ENCODE measurements at regions not wholly inside any gene's neighbourhood (a gene's known extent, or its start where the extent isn't known, plus 50 kb on each side); places are given as distances from the start of the nearest gene placed in this dataset.

DNA sequence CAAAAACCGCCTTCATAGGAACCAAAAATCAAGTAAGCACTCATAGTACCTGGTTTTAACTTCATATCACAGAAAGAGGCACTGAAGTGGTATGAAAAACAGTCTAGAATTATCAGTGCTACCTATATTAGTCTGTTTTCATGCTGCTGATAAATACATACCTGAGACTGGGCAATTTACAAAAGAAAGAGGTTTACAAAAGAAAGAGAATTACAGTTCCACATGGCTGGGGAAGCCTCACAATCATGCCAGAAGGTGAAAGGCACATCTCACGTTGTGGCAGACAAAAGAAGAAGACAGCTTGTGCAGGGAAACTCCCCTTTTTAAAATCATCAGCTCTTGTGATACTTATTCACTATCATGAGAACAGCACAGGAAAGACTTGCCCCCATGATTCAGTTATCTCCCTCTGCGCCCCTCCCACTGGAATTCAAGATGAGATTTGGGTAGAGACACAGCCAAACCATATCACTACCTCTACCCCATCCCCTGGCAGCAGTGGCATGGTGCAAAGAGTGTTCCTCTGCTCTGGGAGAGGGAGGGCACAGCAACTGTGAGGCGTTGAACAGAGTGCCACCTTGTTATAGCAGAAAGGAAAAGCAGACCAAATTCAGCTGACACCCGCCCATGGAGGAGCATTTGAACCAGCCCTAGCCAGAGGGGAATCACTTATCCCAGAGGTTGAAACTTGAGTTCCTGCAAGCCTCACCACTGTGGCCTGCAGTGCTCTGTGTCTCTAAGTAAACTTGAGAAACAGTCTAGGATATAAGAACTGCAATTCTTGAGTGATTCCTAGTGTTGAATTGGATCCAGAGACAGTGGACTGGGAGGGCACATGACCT, 61.9 kb upstream of the PTPRZ1 start:
- no peak for DNase-seq

DNA sequence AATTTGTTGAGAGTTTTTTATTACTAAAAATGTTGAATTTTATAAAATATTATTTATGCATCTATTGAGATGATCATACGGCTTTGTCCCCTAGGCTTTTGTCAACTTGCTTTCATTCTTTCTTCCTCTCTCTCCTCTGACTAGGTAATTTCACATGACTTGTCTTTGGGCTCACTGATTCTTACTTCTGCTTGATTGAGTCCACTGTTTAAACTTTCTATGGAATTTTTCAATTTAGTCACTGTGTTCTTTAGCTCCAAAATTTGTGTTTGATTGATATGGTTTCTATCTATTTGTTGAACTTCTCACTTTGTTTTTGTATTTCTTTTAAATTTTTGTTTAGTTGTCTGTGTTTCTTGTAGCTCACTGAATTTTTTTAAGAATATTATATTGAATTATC, 65.9 kb upstream of the PTPRZ1 start:
- no peak for DNase-seq

DNA sequence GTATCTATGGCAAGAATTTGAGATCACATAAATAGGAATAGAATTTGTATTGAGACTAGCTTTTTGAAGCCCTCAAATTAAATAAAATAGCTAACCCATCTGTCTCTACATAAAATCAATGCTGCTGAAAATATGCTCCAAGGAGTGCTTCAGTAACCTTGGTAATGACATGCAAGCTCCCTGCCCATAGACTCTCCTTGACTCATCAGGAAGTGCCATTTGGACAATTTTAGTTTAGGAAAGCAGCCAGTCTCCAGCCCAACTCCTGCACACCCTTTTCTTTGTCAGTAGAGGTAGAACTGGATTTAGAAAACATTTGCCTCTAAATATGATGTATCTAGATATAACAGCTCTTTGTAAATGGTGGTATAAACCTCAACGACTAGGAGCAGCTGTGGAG, 69.9 kb upstream of the PTPRZ1 start:
- DNase-seq, result no peak

DNA sequence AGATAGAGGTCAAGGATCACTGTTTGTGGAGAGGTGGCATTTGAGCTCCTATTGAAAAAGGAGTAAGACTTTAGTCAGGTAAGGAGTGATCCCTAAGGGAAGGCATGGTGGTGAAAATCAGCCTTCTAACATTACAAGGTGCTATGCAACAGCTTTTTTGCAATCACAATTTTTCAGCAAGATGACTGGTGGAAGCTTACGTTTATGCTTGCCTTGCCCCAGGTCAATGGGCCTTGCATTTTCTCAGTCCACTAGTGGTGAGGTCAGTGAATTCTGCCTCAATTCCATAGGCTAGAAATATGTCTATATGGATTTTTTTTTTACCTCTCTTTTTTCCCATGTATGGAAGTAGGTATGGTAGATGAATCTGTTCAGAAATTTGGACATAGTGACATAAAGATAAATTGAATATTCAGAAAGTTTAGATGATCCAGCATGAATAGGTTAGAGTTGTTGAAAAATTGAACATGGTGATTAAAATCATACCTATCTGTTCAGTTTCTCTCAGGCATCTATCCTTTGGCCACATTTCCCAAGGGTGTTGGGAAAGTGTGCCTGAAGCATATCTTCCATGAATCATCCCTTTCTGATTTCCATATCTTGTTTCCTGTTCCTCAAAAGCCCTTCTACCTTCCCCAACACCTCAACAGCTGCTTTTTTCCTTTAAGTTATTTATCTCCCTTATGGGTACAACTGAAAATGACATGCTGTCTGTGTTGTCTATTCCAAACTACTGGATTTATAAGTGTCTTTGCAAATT, 71.9 kb upstream of the PTPRZ1 start:
- DNase-seq, result no peak

DNA sequence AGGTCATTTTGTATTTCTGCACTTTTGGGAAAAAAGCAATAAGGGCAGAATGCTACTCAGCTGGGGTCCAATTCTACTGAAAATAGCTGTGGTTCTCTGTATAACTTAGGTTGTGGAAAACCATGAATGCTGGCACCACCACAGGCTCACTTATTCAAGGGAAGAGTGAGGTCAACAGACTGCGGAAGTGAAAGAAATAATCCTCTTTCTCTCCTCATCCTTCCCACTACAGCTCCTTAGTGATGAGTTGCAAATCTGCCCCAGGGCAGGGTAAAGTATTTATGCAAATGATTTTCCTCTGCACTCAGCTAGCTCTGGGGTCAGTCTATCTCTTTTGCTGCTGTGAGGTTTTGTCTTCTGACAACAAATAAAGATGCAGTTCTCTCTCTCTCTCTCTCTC, 74.1 kb upstream of the PTPRZ1 start:
- DNase-seq, result no peak

DNA sequence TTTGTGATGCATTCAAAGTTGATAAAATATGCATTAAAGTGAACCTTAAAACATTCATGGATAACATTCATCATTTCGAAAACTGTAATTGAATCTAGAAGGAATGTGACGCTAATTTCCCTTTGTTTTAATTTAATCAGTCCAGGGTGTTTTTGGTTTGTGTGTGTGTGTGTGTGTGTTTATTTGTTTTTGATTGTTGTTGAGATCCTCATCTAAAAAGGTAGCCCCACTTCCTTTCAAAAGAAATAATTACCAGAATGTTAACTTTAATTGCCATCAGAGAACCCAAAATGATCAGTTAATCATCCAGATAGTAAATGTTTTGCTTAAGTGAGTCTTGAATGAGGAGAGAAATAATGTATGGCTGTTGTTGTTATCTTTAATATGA, 74.5 kb upstream of the PTPRZ1 start:
- DNase-seq, result no peak

DNA sequence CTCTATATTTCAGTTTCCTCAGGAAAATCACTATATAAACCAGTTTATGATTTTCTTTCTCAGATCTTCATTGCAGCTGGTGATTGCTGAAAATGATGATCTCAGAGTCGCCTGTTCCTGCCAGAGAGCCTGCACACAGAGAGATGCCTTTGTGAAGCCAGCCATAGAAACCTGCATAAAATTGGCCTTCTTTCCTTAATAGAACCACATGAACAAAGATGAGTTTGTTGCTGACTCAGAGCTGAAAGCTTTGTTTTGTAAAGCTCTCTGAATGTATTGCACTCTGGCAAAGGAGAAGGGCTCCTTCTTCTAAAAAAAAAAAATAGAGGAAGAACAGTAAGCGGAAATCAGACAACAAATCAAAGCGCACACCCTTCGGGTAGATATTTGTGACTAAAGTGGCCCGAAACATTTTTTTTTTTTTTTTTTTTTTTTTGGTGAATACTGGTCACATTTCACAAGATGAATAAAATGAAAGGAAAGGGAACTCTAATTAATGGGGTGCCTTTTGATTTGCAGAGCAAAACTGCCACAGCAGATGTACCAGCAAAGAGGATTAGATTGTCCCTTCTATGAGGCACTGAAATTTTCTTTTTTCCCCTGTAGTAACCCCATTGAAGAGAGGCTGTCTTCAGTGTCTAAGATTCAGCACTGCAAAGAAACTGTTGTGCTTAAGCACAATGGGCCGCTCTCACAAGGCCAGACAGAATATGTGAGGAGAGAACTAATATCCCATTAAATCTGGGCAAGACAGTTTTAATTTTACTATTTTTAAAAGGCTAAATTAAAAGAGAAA, 75.1 kb upstream of the PTPRZ1 start:
- no peak for DNase-seq

DNA sequence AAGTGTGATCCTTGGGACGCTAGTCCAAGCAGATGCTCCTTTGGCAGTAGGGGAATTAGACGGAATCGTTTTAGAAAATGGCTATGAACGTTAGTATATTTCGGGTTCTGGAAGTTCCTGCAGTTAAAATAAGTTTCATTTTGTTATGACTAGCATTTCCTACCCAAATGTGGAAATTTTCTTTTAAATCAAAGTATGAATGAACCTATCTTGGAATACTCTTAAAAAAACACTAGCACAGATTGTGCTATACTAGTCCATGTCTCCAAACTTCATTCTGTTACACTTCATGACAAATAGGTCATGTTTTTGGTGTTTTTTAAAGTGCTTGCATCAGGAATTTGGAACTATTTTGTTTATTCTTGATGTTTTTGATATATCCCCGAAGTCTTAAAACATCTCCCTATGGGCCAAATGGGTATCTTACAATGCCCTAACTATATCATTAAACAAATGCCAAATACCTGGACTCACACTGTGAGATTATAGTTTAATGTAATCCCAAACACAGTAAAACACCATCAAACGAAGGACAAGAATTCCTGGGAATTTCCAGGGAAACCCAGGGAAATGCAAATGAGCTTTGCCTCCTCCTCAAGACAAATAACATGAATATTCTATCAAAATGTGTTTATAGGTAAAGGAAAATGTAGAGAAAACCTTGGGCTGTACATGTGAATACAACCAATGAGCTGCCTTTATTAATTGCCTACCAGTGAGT, 75.9 kb upstream of the PTPRZ1 start:
- DNase-seq, result no peak

DNA sequence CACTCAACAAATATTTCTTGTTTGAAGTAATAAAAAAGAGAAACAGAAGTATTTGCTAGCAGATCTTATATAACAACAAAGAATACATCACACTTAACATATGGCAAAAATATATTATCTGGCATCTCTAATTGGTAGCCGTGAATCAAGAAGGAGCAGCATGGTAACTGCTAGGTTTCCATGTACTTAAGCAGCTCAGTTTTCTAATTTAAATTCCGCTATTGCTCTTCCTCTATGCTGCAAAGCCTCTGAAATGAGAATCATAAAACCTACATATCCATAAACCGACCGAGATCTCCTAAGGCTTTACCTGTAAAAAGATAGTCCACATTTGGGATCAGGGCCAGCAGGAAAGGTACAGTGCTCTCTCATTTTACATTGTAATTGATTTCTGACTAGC, 76.6 kb upstream of the PTPRZ1 start:
- DNase-seq, result no peak

DNA sequence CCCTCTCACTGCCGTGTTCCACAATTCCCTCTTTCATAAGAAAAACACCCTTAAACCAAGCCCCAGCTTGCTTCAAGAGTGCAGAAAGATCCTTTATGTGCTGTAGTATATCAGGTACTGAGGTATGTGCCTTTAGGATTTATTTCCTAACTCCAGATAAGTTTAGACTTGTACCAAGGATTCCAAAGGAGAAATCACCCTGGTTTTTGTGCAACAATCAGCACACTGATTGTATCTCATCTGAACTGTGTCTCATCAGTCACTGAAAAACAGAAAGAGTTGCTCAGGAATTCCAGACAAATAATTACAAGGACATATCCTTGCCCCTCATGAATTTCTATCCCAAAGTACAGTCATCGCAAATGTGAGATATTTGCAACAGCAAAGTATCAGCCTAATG, 77.2 kb upstream of the PTPRZ1 start:
- DNase-seq, result no peak

DNA sequence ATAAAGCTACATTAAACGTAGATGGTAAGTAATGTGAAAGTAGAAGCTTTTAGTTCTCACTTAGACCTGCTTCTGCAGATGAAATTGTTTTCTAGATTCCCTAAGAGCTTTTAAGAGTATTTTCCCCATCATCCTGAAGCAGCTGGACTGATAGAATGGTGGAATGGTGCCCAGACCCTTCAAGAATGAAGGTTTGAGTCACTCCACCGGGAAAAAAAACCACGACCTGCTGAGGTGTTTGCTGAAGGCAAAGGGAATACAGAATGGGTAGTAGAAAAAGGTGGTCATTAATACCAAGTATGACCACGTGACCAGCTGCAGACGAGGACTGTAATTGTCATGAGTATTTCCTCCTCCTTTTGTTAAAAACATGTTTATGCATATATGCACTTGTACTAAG, 79.2 kb upstream of the PTPRZ1 start:
- no peak for DNase-seq

DNA sequence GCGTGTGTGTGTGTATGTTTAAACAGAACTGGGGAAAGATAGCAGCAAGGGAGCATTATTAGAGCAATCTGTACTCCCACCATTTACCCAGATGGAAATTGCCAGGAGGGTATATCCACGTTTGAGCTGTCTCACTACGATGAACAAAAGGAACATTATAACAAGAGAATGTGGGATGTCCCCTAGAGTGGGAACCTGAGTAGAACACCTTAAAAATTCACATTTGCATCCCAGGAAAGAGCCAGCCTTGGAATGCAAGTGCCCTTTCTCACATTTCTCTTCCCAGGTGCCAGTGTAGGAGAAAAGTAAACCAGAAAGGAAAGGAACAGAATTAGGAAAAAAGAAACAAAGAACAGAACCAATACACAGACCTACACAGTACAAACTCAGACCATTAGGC, 95.3 kb upstream of the PTPRZ1 start:
- DNase-seq, result no peak

DNA sequence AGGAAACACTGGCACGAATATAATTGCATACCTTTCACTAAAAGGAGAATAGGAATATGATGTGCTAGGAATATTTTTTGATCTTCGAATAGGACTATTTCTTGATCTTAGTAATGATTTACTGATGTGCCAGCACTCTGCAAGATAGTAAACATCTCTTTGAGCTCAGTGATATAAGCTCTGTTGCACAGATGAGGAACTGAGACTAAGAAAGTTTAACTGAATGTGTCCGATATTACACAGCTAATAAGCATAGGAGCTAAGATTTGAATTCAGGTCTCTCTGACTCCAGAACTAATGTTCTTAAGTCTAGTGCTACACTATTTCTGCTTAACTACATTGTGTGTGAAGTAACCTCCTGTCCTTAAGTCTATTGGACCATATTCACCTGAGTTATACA, 98.4 kb upstream of the PTPRZ1 start:
- DNase-seq, result no peak

DNA sequence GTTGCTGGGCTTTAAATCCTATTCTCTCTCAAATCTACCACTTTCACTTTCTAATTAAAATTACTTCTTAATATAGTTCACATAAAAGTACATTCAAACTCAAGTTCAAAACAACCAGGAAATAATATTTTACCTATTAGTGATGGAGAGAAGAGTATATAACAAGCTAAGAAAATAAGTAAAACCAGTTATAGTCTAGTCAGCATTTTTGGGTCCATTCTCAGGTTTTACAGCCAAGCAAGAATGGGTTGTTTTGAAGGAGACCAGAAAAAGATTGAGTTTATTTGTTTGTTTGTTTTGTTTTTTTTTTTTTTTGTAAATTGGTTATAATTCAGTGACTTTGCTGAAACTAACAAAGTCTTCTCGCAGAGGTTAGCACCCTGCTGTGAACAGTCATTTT, 106.3 kb upstream of the PTPRZ1 start:
- no peak for DNase-seq

DNA sequence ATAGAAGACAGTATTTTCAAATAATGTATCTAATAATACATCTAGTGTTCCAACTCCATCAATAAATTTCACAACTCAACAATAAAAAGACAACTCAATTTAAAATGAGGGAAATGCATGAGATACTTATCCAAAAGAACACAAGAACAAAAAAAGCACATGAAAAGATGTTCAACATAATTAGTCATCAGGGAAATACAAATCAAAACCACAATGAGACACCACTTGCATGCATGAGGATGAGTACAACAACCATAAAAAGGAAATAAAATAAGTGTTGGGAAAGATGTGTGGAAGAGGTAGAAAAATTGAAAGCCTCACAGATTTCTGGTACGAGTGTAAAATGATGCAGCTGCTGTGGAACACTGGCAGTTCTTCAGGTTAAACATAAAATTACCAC, 111.6 kb upstream of the PTPRZ1 start:
- DNase-seq, result no peak

DNA sequence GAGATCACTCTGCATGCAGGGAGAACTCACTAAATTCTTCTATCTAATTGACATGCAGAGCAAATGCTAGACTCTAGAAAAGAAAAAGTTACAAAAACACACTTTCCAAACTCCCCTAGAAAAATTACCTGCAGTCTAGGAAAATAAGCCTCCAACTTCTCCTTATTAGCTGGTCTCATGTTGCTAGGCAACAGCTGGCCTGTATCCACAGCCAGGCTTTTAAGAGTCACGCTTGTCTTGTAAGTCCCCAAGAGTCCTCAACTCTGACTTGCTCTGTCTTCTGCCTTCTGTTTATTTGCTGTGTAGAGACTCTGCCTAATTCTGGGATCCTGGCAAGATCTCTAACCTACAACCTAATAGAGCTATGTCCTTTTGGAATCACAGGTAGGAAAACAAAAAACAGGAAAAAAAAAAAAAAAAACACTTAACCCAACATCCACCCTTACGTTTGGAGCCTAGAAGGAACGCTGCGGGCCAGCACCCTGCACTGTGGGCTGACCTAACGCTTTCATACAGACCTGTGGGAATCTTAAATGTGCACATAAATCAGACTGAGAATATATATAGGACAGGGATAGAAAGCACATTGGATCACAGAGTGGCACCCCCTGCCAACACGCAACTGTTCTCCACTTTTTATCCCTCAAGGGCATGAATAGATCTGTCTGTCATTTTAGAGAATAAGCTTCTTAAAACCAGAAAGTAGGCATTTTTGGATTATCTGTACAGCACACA, 117.0 kb upstream of the PTPRZ1 start:
- peak; percentile 74 for DNase-seq

DNA sequence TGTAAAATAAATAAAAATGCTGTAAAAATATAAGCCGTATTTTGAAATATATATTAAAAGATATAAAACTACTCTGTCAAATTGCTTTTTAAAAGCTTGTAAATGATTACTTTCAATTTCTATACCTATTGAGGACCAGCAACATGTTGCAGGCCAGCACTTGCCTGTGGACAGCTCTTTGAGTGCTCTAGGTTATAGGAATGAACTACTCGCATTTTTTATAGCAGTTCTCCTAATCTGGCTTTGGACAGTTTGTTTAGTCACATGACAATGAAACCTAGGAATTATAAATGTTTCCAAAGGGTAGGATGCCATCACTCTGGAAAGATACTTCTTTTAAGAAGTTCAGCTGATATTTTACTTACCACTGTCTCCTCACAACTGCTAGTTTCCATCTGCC, 117.7 kb upstream of the PTPRZ1 start:
- no peak for DNase-seq

DNA sequence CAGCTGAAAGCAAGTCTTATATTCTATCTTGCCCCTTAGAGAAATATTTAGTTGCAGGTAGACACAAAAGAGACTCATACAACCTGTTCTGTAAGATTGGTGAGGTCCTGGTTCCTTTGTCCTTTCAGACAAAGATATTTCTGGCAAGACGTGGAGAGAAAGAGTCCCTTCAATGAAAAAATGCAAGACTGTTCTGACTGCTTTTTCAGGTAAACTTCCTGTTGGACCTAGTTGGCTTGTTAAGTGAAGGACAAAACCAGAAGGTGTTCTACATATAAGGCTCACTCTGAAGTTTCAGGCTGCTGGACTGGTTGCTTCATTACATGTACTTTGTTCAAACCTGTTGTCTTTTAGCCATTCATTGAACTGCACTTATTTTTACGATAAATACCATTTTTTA, 119.0 kb upstream of the PTPRZ1 start:
- no peak for DNase-seq

DNA sequence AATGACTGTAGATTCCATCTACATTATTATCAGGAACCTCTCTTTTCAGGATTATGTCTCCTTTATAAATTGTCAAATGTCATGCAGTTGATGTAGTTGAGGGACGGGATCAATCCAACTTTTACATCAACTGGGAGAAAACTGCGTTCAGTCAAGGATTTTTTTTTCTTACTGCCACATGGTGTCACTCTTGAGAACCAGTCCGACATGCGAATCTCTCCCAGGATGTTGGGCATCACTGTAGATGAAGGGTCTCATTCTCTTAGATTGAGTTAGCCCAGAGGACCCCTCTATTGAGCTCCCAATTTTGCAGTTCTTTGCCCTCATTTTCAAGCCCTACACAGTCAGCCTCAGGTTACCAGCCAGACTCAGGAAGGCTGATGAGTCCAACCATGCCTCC, 120.3 kb upstream of the PTPRZ1 start:
- peak; percentile 6 for DNase-seq

DNA sequence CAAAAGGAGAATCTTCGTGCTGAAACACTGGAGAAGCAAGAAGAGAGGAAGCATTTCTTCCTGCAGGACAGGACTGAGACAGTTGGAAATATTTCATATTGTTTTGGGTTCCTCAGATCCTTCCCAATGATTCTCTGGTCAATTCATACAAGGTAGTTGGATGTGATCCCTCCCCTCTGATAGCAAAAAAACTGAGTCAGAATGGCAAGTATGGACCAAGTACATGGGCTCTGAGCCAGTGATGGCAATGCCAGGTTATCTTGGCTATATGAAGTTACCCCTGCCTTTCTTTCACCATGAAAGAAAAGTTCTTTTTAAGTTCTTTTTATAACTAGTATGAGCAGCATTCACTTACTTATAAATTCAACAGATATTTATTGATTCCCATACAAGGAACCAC, 124.4 kb upstream of the PTPRZ1 start:
- DNase-seq, result no peak

DNA sequence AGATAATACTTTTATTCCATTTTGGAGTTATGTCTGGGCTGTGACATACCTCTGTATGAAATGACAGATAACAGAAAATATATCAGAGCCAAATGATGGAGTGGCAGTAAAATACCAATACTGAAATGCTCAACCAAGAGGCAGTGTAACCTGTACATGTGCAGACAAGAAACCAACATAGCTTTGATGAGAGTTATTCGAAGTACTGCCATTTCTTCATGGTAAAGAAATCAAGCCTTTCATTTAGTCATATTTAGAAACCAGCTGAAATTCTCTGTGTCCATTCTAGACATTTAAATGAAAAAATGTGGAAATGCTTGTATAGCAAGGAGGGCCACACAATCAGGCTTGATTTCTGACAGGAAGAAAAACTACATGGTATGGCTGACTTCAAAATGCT, 127.1 kb upstream of the PTPRZ1 start:
- no peak for DNase-seq

DNA sequence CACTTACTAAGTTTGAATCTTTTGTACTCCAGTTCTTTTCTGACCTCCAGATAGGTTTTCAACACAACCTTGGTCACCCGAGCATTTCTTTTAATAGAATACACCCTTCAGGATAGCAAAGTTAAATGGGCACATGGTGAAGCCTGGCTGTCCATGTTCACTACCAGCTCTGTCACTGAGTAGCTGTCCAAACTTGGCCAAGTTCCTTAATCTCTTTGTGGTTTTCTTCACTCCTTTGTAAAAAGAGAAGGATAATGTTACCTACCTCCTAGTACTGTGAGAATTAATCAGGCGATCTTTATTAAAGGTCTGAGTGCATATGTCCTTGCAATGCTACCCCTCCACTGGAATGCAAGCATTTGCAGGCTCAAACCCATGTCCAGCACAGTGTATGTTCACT, 128.1 kb upstream of the PTPRZ1 start:
- DNase-seq, result no peak
